ENCODE measurements at regions not wholly inside any gene's neighbourhood (a gene's known extent, or its start where the extent isn't known, plus 50 kb on each side); places are given as distances from the start of the nearest gene placed in this dataset.
"Not testable (repeated sequence)": the region's sequence is repeated elsewhere in the genome, so short reads cannot be mapped to it uniquely, and the experiment has no call there.

DNA sequence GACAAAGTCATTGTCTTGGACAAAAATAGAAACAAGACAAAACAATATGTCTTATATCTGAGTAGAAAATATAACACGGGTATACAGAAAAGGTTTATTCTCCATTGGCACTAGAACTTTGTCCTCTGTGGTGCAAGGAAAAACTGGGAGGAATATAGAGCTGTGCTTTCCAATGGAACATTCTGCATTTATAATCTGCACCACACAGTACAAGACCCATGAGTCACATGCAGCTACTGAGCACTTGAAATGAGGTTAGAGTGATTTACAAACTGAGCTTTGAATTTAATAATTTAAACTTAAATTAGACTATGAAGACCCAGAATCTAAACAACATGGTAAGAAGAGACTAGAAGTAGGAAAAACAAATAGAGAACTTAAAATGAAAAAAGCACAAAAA is 86.1 kb downstream of the RAP2A start:
- no peak for FAIRE-seq

DNA sequence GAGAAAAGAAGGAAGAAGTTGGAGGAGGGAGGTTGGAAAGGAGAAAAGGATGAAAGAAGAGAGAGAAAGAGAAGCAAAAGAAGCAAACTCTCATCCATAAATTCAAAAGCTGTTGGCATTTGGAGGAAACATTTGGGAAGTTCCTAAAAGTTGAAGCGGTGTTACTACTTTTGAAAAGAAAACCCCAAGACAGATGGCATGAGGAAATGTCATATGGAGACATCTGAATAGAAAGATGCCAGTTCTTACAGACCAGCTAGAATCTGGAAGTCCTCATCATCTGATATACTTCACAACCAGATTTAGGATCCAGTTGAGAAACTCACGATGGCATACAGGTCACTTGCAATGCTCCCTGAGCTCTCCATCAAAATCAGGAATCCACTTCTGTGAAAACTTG is 86.9 kb downstream of the RAP2A start:
- no peak for FAIRE-seq

DNA sequence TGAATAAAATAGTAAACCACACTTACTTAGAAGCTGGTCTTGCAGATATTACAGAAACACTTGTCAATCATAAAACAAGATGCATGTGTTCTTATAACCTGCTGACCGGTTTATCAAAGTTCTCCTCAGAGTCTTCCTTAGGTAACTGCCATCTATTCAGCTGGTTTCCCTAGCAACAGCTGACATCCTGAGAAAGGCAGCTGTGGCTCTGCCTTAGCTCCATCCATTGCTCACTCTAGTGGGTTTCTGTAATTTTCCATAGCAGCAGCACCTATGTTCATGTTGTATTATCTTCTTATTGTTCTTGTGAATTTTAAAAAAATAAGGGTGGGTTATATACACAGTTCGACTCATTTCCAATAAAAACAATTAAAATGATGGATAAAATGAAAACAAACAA is 87.8 kb downstream of the RAP2A start:
- FAIRE-seq: no peak

DNA sequence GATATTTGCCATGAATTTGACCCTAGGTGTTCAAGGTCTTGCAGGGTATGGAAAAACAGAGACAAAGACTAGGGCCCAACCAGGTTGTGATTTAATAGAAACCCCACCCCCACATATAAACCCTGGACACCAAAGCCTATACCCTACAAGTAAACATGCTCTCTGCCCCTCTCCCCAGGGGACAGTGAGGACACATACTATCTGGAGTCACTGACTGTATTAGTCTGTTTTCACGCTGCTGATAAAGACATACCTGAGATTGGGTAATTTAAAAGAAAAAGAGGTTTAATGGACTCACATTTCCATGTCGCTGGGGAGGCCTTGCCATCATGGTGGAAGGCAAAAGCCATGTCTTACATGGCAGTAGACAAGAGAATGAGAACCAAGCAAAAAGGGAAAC is 88.3 kb downstream of the RAP2A start:
- no peak for FAIRE-seq

DNA sequence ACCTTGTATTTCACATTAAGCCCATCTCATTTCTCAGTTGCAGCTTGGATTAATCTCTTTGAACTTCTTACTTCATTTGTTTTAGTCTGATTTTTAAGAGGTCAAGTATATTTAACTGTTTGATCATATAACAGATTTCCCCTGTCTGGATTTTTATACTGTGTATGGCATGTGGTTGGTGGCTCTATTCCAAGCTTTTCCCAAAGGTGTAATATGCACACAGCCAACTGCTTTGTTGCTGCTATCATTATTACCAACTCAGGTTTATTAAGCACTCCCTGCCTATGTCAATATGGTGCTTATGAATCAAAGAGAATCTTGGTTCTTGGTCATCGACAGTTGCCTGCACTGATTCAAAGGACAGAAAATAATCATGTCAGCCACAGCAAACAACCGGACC is 92.6 kb downstream of the RAP2A start:
- no peak for FAIRE-seq

DNA sequence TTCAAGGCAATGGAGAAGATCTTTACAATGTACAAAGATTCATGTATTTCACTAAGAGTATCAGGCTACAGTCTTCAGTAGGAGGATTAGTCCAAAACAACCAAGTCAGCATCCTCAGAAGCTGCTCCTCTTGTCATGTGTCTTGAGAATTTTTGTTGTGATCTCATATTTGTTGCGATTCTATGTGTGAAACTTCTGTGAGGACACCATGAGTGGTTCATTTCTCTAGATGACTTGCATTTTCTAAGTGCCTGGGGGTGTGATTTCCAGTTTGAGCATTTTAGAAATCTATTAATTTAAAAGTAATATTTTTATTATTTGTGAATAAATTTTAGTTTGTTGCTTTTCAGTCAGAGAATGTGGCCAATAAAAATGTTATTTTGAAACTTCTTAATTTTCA is 94.5 kb downstream of the RAP2A start:
- no peak for FAIRE-seq

DNA sequence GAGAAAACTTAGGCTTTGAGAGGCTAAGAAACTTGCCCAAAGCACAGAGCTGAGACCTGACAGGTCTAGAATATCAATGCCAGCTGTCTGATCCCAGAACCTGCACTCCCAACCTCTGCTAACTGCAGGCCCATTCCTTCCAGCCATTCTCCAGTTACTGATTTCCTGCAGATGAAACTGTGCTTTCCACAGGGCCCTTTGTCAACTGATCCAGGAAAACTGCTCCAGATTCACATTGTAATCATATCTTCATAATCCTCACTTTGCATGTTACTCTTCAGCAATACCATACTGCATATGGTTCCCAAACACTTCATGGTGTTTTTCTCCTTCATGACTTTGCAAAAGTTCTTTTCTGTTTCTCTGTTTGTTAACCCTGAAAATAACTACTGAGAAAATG is 100.6 kb downstream of the RAP2A start:
- FAIRE-seq: no peak

DNA sequence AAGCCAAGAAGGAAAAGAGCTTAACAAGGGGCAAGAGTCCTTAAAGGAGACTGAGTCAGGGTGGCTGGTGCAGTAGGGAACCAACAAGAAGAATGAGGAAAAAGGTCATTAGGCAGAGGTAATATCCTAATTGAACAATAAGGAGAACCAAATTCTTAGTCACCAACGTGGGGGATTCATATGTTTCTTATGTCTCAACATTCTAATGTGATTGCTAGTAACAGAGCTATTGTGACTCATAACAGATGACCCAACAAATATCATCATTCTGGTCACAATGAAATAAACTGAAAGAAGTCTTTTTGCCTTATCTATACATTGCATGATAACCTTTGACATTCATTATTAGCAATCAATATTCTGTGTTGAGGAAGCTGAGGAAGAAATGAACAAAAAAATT is 101.6 kb downstream of the RAP2A start:
- no peak for FAIRE-seq

DNA sequence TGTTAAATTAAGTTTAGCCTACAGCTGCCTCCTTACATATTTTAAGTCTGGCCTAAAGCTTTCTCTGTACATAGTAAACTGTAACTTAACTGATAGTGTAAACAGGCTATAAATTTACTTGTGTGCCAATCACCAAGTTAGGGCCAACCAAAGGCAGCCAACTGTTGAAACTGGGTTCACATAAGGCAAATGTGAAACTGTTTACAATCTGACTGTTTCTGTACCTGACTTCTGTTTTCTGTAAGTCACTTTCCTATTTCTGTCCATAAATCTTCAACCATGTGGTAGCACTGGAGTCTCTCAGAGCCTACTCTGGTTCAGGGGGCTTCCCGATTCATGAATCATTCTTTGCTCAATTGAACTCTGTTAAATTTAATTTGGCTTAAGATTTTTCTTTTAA is 103.1 kb downstream of the RAP2A start:
- no peak for FAIRE-seq

DNA sequence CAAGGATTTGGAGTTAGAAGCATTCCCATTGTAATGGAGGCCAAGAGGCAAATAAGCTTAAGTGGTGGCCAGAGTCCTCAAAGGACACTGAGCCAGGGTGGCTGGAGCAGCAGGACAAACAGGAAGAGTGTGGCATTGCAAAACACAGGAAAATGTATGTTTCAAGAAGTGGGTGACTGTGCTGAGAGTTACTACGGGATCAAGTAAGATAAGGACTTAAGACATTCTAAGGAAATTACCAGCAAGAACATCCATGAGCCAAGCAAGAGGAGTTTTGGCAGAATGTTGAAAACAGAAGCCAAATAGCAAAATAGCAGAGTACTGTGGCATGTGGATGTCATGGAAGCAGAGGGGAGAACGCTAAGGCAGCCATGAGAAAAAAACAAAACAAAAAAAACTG is 104.2 kb downstream of the RAP2A start:
- FAIRE-seq: no peak

DNA sequence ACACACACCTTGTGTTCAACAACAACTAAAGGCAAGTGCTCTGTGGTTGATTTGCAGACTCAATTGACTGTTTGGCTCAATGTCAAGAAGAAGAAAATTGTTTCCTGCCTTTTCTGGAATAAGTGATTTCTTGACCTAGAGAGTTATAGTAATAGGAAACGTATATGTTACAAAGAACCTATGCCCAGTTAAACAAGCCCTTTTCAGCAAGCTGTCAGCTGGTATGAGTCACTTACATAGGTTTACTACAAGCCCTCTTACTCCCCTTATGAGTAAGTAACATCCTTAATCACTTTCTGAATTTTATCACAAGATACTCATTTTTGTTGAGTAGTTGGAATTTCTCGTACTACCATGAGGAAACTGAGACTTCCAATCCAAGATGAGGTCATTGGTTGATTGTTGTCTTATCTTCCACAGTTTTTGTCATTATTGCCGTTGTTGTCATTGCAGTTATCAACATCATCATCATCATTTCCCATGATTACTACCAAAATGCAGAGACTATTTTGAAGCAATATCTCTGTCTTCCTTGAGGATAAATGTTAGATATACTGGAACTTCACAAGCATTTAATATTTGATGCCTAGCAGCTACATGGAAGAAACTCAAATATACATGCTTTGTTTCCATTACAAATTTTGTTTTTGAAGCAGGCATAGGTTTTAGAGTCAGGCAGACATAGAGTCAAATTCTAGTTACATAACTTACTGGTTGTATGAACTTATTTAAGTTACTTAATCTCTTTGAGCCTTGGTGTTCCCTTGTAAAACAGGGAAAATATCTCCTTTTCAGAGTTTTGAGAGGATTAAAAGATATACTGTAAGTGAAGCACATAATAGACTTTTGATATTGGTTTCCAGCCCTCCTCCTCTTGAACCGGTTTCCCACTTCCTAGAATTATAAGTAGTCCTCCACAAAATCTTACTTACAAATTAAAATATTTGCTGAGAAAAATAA is 106.0 kb downstream of the RAP2A start:
- FAIRE-seq: no peak

DNA sequence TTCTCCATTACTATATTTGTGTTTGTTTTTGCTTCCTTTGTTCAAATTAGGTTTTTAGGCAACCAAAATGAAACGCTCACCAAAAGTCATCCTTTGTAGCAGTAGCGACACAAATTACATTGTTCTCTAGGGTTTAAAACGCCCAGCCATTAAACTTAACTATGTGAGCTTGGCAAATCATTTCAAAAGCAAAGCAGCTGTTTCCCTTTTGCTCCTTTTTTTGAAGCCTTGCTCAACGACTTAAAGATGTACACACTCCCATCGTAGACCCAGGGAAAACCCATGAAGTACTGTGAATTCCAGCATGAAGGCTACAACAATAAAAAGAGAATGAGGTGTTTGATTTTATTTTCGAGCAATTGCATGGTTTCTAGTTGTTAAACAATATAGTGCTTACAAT is 106.7 kb downstream of the RAP2A start:
- no peak for FAIRE-seq

DNA sequence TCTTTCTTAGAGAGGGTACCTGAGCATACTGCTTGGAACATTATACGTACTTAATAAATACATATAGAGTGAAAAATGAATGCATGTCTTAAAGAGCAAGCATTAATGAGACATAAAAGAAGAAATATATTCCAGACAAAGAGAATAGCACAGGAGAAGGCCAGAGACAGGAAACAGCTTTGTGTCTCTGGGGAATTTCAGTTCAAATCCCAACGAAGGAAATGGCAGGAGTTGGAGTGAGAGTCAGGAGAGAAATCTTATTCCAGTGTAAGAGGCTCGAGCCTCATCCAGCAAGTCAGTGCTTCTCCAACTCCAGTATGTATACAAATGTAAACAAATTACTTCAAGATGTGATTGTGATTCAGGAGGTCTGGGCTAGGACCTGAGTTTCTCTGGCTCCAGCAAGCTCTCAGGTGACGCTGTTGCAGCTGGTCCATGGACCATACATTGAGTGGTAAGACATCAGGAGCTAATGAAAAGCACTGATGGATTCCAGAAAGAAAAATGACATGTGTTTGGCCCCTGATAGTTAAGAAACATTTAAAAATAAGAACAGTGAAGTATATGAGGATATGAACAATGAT is 108.2 kb downstream of the RAP2A start:
- no peak for FAIRE-seq

DNA sequence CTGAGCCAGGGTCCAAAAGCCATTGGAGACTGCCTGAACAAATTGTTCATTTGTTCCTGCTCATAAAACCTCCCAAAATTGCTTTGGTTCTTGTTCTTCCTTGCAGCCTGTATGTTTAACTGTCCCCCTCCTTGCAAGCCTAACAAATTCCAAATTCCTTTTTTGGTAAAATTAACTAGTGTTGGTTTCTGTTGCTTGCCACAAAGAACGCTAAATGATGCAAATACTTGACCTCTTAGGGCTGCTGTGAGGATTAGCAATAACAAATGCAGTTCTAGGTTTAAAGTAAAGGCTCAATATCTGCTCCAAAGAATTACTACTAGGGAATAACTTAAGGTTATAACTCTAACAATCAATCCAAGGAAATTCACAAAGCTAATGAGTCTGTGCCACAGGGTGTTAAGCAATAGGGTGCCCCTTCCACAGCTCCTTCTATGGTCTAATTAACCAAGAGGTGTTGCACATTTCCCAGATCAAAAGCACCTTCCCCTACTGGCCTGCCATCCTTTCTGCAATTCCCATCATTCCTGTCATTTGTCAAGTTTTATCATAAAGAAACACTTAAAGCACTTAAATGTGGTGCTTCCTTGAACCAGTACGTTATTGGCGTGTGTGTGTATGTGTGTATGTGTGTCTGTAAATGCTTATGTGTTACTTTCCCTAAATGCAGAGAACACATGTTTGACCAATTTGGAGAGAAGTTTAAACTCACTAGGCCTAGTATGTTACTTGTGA is 110.2 kb downstream of the RAP2A start:
- no peak for FAIRE-seq

DNA sequence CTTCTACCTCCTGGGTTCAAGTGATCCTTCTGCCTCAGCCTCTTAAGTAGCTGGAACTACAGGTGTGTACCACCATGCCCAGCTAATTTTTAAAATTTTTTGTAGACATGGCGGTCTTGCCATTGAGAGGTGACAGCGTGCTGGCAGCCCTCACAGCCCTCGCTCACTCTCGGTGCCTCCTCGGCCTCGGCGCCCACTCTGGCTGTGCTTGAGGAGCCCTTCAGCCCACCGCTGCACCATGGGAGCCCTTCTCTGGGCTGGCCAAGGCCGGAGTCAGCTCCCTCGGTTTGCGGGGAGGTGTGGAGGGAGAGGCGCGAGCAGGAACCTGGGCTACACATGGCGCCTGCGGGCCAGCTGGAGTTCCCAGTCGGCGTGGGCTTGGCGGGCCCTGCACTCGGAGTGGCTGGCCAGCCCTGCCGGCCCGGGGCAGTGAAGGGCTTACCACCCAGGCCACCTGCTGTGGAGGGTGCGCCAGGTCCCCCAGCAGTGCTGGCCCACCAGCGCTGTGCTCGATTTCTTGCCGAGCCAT is 111.1 kb downstream of the RAP2A start:
- not testable (repeated sequence) for FAIRE-seq

DNA sequence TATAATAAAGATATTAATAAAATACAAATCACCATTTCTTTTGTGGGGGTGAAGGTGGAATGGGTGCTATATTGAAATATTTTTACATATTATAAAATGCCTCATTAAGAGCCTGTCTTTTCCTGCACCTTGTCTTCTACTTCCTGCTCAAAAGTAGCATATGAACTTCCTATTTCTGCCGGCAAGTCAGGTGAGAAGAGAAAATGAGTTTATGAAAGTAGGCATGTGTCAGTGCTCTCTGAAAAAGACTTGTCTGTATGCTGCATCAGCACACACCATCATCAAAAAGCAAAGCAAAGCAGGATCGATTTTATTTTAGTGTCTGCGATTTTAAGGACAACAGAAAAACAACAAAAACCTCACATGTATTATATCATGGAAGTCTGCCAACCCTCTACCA is 114.2 kb downstream of the RAP2A start:
- FAIRE-seq: no peak

DNA sequence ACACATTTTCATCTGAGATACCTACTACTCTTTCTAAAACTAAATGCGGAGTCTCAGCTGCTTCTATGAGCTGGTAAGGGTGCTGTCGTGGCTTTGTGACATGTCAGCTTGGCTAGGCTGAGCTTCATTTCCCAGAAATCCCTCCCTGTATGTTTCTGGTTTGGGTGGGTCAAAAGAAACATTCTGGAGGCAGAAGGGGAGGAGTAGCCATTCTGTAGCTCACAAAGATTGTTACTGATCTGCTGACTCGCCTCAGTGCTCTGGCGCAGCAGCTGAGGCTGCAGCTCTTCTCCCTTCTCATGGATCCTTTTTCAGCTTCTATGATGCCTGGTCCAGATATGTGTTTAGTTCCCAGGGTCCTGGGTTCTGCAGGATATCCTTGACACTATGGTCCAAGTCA is 114.7 kb downstream of the RAP2A start:
- FAIRE-seq: no peak

DNA sequence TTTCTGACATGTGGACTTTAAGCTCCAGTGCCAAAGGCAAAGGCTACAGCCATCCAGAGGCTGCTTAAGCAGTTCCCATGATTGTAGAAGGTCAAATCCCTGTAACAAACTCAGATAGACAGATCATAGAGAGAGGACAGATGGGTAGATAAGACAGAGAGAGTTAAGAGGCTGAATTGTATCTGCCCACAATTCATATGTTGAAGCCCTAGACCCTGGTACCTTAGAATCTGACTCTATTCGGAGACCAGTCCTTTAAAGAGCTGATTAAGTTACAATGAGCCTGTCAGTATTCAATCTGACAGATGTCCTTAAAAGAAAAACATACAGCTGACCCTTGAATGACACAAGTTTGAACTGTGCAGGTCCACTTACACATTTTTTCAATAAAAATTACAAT is 115.2 kb downstream of the RAP2A start:
- no peak for FAIRE-seq

DNA sequence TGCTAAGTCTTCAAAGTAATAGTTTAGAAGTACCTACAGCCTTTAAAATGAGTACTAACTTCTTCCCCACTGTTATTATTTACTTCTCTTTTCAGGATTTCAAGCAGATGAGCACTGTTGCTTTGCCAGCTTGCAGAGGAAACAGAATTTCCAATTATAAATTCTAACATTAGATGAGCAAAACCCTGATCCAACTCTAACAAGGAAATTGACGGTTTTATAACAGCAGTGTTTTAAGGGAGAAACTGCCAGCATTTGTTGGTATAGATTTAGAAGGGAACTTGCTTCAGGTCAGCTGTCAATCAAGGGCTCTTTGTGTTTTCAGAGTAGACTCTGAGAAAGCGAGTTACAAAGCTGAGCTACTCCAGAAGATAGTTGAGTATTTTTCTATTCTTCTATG is 120.5 kb downstream of the RAP2A start:
- no peak for FAIRE-seq

DNA sequence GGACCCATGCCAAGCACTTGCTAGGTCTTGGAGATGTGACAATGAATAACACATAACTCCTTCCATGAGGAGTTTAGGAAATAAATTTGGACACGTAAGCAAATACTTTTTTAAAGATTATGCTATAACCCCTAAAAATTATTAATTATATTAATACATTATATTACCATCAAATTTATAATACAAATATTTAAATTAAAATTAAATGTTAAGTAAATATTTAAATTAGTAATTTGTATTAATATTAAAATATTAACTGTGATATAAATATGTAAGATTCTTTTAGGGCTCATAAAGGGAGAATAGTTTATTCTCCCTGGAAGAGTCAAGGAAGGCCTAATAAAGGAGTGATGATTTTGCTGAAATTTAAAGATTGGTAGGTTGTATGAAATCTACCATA is 121.1 kb downstream of the RAP2A start:
- FAIRE-seq: peak; percentile 13

DNA sequence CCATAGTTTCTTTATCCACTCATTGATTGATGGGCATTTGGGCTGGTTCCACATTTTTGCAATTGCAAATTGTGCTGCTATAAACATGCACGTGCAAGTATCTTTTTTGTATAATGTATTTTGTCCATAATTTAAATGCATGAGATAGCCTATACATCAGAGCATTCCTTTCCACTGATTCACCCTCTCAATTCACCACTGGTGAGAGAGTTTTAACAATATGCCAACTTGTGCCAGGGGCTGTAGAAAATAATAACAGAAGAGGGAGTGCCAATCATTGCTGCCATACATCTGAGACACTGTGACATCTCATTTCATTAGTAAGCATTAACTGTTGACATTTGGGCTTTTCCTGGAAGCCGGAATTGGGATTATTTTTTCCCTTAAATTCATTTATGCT is 125.1 kb downstream of the RAP2A start:
- FAIRE-seq: no peak

DNA sequence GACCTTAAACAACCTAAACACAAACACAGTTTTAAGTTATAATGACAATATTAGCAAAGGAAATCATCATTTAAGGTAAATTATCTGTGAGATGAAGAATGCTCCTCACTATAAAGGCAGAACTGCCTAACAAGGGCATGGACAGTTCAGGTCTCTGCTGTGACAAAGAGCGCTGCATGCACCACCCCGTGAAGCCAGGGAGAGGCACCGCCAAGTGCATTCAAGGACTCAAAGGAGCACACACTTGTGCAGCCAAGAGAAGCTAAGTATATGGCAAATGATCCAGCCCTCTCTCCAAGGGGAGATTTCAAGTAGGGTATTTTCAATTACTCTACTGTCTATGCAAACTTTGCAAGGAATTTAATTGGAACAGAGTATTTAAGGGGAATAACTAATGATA is 126.0 kb downstream of the RAP2A start:
- FAIRE-seq: no peak

DNA sequence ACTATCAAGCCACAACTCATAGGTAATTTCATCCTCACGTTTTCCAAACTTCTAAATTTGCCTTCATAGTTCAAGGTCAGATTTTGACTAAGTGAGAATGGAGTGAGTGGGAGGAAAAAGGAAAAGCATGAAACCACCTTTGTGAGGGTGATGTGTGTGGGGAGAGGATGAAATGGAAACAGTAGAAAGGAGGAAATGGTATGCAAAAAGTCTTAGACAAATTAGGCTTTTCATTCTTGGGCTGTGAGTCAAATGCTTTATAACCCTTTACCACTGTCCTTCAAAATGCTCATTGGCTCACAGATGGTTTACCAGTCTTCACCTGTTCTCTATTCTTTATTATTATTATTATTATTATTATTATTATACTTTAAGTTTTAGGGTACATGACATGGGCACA is 127.2 kb downstream of the RAP2A start:
- no peak for FAIRE-seq

DNA sequence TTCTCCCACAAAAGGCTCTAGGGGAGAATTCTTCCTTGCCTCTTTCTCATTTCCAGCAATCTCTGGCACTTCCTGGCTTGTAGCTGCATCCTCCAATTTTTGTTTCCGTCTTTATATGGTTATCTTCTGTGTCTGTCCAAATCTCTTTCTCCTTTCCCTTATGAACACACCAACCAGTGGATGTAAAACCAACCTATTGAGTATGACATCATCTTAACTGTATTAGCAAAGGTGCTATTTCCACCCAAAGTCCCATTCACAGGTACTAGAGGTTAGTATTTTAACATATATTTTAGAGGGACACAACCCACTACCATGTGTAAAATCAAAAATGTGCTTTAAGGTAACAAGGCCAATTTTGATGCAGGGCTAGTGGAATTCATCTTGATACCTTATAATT is 129.0 kb downstream of the RAP2A start:
- FAIRE-seq: no peak

Data from TTC549 (cell line).